GM21723 (cell line): ENCODE measurements at regions not wholly inside any gene's neighbourhood (a gene's known extent, or its start where the extent isn't known, plus 50 kb on each side); places are given as distances from the start of the nearest gene placed in this dataset.
"Not testable (repeated sequence)": the region's sequence is repeated elsewhere in the genome, so short reads cannot be mapped to it uniquely, and the experiment has no call there.

Experiments
- ATAC-seq: cut with Tn5 transposase; IDR thresholded peaks from one replicate; pipeline ENCODE4 v1.9.1; 2021; ENCODE audit warnings: mild to moderate bottlenecking, moderate library complexity; ENCODE audit not compliant: unreplicated experiment

DNA sequence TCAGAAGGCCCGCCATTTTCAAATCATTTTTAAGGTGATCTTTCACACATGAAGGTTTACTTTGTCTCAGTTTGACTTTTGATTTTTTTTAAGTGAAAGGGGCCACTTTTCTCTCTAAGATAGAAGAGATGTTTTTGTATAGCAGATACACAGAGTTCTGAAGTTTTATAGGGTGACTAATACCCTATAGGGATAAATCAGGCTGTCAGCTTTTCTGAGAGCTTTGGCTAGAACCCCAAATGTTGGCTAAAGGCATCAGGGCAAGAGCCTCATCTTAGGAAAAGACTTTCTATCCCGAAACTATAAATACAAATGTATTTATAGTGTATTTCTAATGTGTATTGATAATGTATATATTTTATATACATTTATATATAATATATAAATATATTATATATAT, 181.4 kb downstream of the TBX18 start:
- ATAC-seq: no peak

- peak; percentile 69 for ATAC-seq
Observed at GRCh38 chr6:84581494-84582259, 182.7 kb downstream of the TBX18 start.

DNA sequence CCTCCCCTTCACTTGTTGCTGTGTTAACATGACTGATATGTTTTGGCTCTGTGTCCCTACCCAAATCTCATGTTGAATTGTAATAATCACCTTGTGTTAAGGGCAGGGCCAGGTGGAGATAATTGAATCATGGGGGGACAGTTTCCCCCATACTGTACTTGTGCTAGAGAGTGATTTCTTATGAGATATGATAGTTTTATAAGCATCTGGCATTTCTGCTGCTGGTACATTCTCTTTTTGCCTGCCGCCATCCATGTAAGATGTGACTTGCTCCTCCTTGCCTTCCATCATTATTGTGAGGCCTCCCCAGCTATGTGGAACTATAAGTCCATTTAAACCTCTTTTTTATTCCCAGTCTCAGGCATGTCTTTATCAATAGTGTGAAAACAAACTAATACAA, 185.0 kb downstream of the TBX18 start:
- ATAC-seq: no peak

GRCh38 chr6:84576029-84576428, 188.4 kb downstream of the TBX18 start:
- no peak for ATAC-seq

- peak; percentile 98 for ATAC-seq
Observed at GRCh38 chr6:84575264-84575663, 189.1 kb downstream of the TBX18 start.

DNA sequence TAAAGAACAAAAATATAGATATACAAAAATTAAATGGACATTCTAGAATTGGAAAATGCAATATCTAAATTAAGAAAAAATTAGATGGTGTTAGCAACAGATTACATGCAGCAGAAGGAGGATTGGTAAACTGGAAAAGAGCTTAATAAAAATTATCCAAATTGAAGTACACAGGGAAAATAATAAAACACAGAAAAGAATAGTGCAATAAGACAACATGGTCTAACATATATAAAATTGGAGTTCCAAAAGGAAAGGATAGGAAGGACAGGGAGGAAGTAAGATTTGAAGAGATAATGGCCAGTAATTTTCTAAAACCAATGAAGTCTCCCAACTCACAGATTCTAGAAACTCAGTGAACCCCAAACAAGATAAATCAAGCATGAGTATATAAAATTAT, 194.5 kb downstream of the TBX18 start:
- no peak for ATAC-seq

DNA sequence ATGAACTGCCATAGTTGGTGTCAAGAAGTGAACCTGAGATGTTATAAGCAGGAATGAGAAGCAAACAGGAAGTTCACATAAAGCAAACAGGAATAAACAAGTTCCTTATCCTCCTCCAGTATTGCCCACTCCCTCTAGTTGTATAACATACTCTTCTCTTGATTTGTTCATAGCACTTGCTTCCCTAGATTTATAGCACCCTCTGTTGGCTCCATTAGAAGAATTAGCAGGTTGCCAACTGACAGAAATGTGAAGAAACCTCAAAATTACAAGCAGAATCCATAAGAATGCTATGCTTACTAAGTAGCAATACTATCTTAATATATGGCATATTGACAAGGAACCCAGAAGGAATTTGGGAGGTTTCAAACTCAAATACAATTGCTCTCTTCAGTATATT, 195.4 kb downstream of the TBX18 start:
- ATAC-seq: no peak

GRCh38 chr6:84565718-84566117, 198.7 kb downstream of the TBX18 start:
- ATAC-seq: not testable (repeated sequence)

DNA sequence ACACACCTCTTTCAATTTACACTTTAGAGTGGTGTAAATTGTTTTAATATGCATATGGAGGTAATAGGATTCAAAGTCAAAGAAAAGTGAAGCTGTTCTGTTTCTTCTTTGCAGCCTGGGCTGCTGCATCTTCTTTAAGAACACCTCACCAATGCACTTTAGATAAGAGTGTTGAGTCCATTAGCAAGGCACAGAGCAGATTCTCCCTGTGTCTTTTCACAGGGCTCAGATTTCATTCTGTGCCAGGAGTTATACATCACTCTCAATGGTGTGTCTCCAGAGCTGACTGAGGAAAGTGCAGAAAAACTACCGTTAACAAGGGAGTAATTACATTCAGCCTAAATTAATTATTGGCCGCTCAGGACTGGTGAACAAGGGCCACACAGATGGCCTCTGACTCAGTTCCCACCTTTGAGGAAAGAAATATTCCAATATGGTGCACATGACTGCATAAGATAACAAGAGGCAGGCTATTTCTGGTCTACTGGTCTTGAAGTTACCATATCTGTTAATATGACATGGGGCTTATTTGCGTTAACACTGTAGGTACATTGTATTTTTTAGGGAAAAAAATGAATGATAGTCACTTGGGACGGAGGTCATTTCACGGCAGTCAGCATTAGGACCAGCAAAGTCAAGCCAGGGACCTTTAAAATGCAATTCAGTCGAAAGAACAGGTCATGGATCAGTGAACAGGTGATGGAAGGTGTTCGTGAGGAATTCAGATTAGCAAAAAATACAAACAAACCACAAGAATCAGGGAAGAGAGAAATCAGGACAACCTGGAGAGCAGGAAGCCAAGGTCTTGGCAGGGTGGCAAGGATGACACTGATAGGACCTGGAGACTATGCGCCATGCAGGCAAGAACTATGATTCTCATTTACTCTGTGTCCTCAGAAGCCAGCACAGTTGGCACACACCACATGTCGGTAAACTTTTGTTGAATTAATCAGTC, 203.7 kb downstream of the TBX18 start:
- ATAC-seq: no peak

DNA sequence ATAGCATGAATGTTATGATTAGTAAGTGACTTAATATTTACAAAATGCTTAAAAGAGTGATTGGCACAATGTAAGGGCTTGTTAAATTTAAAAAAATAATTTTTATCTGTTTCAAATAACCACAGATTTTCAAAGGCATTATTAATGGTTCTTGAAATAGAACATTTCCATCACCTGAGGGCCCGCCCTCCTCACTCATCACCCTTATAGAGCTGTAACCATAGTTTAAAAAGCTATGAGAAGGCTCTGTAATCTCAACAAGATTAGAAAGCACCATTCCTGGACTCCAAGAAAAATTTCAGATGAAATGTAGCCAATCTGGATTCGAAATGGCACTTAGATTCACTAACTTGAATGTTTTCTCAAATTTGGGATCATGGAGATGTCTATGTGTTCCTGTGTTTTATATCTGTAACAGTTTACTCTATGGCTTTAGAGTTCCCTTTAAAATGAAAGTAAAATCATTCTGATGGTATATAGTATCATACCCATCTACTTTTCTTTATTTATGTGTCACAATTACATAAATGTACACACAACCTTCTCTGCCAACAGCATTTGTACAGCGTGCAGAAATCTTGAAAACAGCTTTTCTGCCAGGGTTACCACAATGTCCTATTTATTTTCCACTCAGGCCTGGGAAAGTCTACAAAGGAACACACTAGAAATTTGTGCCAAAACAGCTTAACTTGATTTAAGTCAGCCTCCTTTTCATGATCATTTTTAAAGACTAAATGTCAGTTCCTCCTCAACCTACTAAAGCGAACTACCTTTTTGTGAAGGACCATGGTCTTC, 207.7 kb downstream of the TBX18 start:
- ATAC-seq: no peak

DNA sequence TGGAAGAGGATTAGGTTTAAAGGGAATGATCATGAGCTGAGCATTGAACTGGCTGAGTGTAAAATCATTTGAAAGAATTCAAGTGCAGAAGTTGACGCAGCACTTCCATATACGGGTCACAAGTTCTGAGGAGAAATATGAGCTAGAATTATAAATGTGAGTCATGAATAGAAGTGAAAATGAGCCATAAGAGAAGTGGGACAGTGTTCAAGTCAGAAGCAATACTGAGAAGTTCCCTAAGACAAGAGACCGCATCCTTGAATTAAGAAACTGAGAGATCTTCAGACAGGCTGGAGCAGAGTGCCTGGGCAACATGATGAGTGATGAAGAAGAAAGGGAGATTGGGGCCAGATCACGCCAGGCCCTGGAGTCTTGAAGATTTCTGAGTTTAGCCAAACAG, 209.7 kb downstream of the TBX18 start:
- ATAC-seq: no peak

GRCh38 chr6:84554074-84554473, 210.3 kb downstream of the TBX18 start:
- ATAC-seq: no peak

DNA sequence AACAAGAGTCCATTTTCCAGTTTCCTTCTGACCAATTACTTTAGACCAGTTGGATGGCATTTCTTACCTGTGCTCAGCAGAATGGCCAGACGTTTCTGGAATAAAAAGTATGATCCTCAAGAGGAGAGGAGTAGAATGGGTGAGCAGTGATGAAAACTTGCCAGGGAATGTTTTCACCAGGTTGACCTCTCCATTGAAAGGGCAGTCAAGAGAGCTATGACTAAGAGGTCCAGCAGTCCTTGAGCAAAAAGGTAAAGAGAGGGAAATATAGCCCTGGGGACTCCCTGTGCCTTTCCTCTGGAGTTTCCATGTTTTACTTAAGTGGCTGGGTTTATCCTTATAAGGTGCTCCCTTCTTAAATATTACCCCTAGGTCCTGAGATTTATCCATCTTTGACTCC, 210.9 kb downstream of the TBX18 start:
- ATAC-seq: no peak

- ATAC-seq: no peak
Observed at GRCh38 chr6:84551797-84552196, 212.6 kb downstream of the TBX18 start.

- no peak for ATAC-seq
Observed at GRCh38 chr6:84549917-84550316, 214.5 kb downstream of the TBX18 start.

GRCh38 chr6:84547341-84547801, 217.0 kb downstream of the TBX18 start:
- ATAC-seq: no peak

DNA sequence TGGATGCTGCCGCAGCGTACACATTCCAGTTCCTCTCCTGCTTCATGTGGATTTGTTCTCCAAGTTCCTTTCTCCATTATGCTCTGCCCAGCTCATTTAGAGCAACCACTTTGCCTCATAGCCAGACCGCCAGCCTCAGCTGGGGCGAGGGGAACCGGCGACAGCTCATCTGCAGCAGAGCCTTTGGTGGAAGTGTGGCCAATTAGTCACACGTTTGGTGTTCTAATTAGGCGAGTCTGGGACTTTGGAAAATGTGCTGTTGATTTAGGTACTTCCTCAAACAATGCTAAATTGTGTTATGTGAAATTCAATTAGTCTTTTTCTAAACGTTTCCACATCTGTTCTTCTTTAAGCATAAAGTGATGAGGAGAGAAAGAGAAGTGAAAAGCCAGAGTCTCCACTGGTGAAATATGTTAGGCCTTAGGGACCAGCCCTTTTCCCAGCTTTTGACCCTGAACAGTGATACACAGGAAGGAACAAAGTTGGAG, 217.9 kb downstream of the TBX18 start:
- no peak for ATAC-seq

- no peak for ATAC-seq
Observed at GRCh38 chr6:84539122-84539856, 225.1 kb downstream of the TBX18 start.

DNA sequence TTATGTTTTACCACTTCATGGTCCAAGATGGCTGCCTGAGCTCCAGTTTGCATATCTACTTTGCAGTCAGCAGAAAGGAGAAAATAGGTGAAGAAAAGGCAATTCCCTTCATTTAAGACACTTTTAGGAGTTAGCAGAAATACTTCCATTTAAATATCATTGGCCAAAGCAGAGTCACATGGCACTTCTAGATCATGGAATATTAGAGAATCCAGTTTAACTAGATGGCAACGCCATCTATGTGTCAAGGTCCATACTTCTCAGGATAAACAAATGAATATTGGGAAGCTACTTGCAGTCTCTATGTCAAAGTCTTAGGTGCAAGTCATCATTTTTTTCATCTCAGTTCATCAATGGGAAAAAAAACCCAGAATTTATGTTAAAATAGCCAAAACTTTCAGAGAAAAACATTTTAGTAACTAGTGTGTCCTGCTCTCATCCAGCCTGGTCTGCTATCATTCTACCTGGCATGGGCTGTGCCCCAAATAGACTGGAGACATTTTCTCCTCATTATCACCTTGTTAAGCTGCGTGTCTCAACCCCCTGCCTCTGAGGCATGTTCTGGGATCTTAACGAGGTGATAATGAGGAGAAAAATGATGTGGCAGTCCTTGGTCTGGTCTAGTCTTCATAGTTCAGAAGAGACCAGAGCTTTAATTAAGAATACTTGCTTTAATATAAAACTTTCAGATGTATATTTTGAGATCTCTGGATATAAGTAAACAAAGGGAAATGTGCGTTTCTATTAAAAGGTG, 227.3 kb downstream of the TBX18 start:
- no peak for ATAC-seq

DNA sequence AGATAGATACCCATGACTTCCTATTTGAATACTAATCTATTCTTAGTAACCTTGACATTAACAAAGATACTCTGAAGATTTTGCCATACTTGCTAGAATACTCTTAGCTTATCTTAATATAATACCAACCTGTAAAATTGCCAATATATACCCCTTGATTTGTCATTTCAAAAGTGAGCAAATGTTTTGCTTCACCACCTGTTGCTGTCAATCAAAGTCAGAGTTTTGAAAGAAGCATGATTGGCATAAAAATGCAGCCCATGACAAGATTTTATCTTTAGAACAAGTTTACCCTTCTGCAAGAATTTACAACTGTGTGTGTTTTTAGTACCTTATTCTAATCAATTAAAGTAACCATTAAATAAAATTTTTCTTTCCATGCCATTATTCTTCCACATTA, 236.2 kb downstream of the TBX18 start:
- ATAC-seq: no peak
